ENCODE measurements at regions not wholly inside any gene's neighbourhood (a gene's known extent, or its start where the extent isn't known, plus 50 kb on each side); places are given as distances from the start of the nearest gene placed in this dataset.

DNA sequence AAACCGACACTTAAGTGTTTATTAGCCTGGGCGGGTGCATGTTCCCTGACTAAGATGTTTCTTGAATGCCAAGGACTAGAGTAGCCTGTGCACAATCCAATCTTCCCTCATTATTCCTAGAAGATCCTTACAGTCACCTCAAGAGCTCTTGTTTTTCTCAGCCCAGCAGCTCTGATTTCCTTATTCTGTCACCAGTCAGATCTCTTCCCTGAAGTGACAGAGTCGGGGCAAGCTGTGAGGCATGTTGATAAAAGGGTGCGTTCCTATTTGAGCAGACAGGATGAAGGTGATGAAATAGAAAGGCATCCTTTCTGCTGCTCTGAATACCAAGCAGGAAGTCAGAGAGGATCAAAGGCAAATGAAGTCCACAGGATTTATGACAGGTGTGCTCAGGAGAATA lies 125.6 kb upstream of the MCTP2 start:
- DNase-seq (ENCODE audit: low read depth in 4 of 4, low spot score in 3 of 4) = no peak

GRCh38 chr15:94100863-94101262 lies 130.5 kb upstream of the MCTP2 start:
- DNase-seq (ENCODE audit: low read depth in 4 of 4, low spot score in 3 of 4) = no peak

- no peak for DNase-seq (ENCODE audit: low read depth in 4 of 4, low spot score in 3 of 4)
Observed at GRCh38 chr15:94099574-94099960, 131.8 kb upstream of the MCTP2 start.

- no peak for DNase-seq (ENCODE audit: low read depth in 4 of 4, low spot score in 3 of 4)
Observed at GRCh38 chr15:94098921-94099573, 132.3 kb upstream of the MCTP2 start.

DNA sequence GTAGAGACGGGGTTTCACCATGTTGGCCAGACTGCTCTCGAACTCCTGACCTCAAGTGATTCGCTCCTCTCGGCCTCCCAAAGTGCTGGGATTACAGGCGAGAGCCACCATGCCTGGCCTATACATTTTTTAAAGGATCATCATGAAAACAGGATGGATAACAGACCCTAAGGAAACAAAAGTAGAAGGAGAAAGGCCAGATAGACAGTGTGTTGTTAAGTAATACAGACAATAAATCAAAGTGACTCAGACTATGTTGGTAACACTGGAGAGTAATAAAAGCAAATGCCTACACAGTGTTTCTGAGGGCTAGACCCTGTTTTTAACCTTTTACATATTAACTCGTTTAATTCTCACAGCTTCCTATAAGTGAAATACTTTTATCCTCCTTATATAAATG lies 133.8 kb upstream of the MCTP2 start:
- DNase-seq (ENCODE audit: low read depth in 4 of 4, low spot score in 3 of 4) = no peak

- no peak for DNase-seq (ENCODE audit: low read depth in 4 of 4, low spot score in 3 of 4)
Observed at GRCh38 chr15:94094310-94094709, 137.1 kb upstream of the MCTP2 start.

GRCh38 chr15:94086341-94086740 lies 145.0 kb upstream of the MCTP2 start:
- no peak for DNase-seq (ENCODE audit: low read depth in 4 of 4, low spot score in 3 of 4)

DNA sequence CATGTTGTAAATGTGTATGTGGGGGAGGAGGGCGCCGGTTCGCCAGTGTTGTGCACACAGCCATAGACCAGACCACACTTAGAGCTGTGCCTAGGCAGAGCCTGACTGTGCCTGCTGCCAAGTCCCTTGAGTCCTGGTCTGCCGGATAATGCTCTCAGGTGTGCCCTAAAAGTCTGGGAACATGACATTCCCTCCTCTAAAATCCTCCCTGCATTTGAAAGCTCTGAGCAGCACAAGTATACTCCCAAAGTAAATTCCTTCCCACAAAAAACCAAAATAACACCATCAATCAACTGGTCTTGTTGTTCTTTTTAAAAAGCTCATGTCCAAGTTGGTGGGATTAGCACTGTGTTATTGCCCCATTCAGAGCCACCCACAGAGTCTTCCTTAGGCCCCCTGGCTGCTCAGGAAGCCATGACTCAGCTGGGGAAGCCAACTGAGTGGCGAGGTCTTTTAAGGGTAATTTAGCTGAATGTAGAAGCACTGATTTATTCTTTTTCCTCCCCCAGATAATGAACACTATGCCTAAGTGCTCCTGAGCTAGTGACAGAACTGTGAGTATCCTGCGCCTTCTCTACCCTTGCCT lies 147.8 kb upstream of the MCTP2 start:
- peak in 1 of 4 donors; percentile 13 for DNase-seq (ENCODE audit: low read depth in 4 of 4, low spot score in 3 of 4)

DNA sequence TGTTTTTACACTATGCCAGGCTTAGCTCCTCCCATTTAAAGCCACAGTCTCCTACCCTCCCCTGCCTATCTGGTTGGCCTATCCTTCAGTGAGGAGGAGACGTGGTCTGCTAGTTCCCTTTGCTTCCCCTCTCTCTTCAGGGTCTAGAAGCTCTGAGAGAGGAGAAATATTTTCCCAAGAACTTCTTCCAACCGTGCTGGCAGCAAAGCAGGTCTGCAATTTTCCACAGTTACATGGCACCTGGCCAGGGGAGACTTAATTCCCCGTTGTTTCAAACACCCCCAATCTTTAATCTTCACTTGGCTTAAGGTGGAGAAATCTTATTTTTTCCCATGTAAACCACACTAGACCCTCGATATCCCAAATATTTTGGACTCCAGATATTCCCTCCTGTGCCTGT lies 149.5 kb upstream of the MCTP2 start:
- DNase-seq (ENCODE audit: low read depth in 4 of 4, low spot score in 3 of 4) = no peak

- no peak for DNase-seq (ENCODE audit: low read depth in 4 of 4, low spot score in 3 of 4)
Observed at GRCh38 chr15:94080989-94081605, 150.3 kb upstream of the MCTP2 start.

DNA sequence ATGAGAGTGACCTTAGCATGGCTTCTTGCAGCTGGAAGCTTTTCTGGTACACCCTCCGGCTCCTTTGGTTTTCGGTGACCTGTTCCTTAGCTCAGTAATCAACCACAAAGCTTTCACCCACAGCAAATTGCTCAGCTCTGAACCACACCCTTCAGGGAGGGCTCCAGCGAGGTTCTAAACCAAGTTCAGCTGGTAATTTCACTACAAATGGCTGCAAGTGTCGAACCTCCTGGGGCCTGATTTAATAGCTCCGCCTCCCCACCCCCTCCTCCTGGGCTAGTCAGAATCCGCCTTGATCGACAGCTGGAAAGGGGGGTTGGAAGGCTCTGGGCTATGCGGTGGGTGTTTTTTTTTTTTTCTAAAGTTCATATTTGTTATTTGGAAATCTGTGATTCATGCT lies 150.9 kb upstream of the MCTP2 start:
- DNase-seq (ENCODE audit: low read depth in 4 of 4, low spot score in 3 of 4) = no peak

GRCh38 chr15:94079968-94080367 lies 151.4 kb upstream of the MCTP2 start:
- DNase-seq (ENCODE audit: low read depth in 4 of 4, low spot score in 3 of 4) = no peak

DNA sequence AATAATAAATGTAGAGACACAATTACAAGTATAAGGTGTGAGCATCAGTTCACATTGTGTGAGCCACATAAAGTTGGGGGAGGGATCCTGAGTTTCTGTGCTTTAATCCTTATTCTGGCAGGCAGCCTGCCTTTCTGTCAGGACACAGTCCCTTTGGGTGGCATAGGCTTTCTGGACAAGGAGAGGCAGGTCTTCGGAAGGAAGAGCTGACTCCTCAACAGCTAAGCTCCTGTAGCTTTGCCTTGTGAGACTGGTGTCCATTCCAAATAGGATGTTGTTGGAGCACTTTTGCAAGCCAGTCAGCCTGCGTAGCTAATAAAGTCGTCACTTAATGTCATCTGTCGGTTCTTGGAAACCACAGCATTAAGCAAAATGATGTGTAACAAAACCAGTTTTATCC lies 151.9 kb upstream of the MCTP2 start:
- DNase-seq (ENCODE audit: low read depth in 4 of 4, low spot score in 3 of 4) = no peak

GRCh38 chr15:94077938-94078337 lies 153.4 kb upstream of the MCTP2 start:
- DNase-seq (ENCODE audit: low read depth in 4 of 4, low spot score in 3 of 4) = no peak

DNA sequence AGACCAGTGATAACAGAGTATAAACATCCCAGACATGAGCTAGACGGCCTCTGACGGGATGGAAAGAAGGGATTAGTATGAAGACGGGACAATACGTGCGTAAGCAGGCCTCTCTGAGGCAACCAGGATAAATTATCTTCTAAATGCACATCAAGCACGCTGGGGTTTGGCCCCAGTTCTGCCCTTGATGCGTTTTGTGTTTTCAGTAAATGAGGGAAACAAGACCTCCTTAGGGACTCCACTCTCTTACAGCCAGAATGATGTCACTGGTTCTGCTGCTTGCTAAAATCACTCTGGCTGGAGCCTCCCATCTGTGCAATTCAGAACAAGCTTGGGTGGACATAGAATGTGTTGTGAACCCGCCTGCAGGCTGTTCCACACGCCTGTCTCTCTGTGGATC lies 156.0 kb upstream of the MCTP2 start:
- DNase-seq (ENCODE audit: low read depth in 4 of 4, low spot score in 3 of 4) = no peak

GRCh38 chr15:94070356-94071295 lies 160.7 kb upstream of the MCTP2 start:
- DNase-seq (ENCODE audit: low read depth in 4 of 4, low spot score in 3 of 4) = no peak

DNA sequence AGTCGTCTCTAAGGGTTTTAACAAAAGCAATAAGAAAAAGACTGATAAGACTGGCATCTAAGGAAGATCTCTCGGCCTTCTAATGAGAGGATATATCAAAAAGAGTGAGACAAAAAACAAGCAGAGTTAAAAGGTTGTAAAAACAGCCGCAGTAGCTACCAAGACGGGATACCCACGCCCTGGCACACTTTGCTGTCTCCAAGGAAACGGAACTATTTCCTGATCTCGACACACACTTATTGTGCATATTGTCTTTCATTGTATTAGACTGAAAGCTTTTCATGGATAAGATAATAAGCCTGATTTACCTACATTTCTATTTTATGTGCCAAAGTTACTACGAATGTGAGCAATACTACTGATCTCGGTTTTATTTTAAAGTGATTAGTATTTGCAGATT lies 161.5 kb upstream of the MCTP2 start:
- no peak for DNase-seq (ENCODE audit: low read depth in 4 of 4, low spot score in 3 of 4)

GRCh38 chr15:94066811-94067210 lies 164.6 kb upstream of the MCTP2 start:
- DNase-seq (ENCODE audit: low read depth in 4 of 4, low spot score in 3 of 4) = no peak

DNA sequence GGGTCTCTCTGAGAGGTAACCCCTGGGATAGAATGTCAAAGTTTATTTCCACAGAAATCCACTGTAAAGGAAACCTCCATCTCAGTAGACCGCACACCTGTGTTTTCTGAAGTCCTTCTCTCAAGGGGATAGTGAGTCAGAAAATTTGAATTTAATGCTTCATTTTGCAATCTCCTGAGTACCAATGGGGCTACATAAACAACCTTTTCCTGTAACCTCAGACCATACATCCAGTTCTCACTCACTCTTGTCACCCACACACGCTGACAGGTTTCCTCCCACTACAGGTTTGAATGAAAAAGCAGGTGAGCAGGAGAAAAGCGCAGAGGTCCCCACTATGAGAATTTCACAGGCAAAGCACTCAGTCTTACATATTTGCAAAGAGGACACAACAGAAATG lies 165.3 kb upstream of the MCTP2 start:
- DNase-seq (ENCODE audit: low read depth in 4 of 4, low spot score in 3 of 4) = no peak

- no peak for DNase-seq (ENCODE audit: low read depth in 4 of 4, low spot score in 3 of 4)
Observed at GRCh38 chr15:94064676-94065313, 166.6 kb upstream of the MCTP2 start.

DNA sequence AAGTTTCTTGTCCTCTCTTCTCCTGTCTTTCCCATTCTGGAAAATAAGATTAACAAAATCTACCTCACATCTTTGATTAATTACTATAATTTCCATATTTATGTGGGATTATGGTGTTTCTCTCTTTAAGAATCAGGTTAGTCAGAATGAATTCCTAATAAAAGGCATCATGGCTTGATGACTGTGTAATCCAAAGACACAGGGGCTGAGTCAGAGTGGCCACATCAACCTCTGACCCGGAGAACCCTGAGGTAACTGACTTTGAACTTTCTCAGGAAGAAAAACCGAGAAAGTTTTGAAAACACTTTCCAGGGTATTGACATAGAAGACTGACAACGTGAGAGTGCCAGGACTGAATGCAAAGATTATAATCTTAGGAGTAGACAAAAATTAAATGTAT lies 170.3 kb upstream of the MCTP2 start:
- DNase-seq (ENCODE audit: low read depth in 4 of 4, low spot score in 3 of 4) = no peak
